PC-3 (cell line): ENCODE measurements at regions not wholly inside any gene's neighbourhood (a gene's known extent, or its start where the extent isn't known, plus 50 kb on each side); places are given as distances from the start of the nearest gene placed in this dataset.

ENCODE experiments used
- CTCF ChIP-seq: fragments of 300-600 bp; sonication (generic); conservative IDR thresholded peaks from 2 replicates; pipeline ENCODE4 v1.5.1; 2017; ENCODE audit warnings: antibody characterized with exemption, low read depth, mild to moderate bottlenecking, low read length
- EZH2 ChIP-seq: fragments of 300-600 bp; sonication (generic); IDR thresholded peaks from one replicate; pipeline ENCODE4 v1.6.1; 2017; ENCODE audit warnings: antibody characterized with exemption, mild to moderate bottlenecking, low read length; ENCODE audit not compliant: unreplicated experiment

- TF ChIP-seq CTCF (no peak), EZH2 (no peak)
Observed at GRCh38 chr1:187527346-187527745, 698.6 kb downstream of the PLA2G4A start.
